Dedifferentiated amniotic fluid mesenchymal stem cell (primary cell): ENCODE measurements at regions not wholly inside any gene's neighbourhood (a gene's known extent, or its start where the extent isn't known, plus 50 kb on each side); places are given as distances from the start of the nearest gene placed in this dataset.
"Not testable (repeated sequence)": the region's sequence is repeated elsewhere in the genome, so short reads cannot be mapped to it uniquely, and the experiment has no call there.

Source experiments
- DNase-seq: peaks from one replicate; pipeline ENCODE4 v3.0.0-alpha.2; 2016; ENCODE audit errors: extremely low spot score

GRCh38 chr12:65728848-65729793, 95.2 kb upstream of the HMGA2 start:
- DNase-seq: no peak

GRCh38 chr12:65731771-65732170, 92.5 kb upstream of the HMGA2 start:
- DNase-seq: no peak

GRCh38 chr12:65733643-65734042, 90.6 kb upstream of the HMGA2 start:
- not testable (repeated sequence) for DNase-seq

- DNase-seq: no peak
Measured at GRCh38 chr12:65734226-65734625, 90.1 kb upstream of the HMGA2 start.

GRCh38 chr12:65739606-65740005, 84.7 kb upstream of the HMGA2 start:
- no peak for DNase-seq

- DNase-seq: no peak
Measured at GRCh38 chr12:65740506-65740872, 83.8 kb upstream of the HMGA2 start.

- DNase-seq: peak; percentile 74
Measured at GRCh38 chr12:65740873-65741600, 83.2 kb upstream of the HMGA2 start.

GRCh38 chr12:65741656-65742017, 82.6 kb upstream of the HMGA2 start:
- DNase-seq: peak; percentile 36

GRCh38 chr12:65742018-65743010, 82.0 kb upstream of the HMGA2 start:
- peak; percentile 21 for DNase-seq

- DNase-seq: not testable (repeated sequence)
Measured at GRCh38 chr12:65744236-65744840, 79.9 kb upstream of the HMGA2 start.

GRCh38 chr12:65747338-65747737, 76.9 kb upstream of the HMGA2 start:
- DNase-seq: no peak

- DNase-seq: no peak
Measured at GRCh38 chr12:65748332-65748731, 76.0 kb upstream of the HMGA2 start.

GRCh38 chr12:65754290-65754689, 70.0 kb upstream of the HMGA2 start:
- DNase-seq: no peak

- DNase-seq: no peak
Measured at GRCh38 chr12:65754744-65755595, 69.3 kb upstream of the HMGA2 start.

- no peak for DNase-seq
Measured at GRCh38 chr12:65755596-65755978, 68.7 kb upstream of the HMGA2 start.

GRCh38 chr12:65756267-65756666, 68.0 kb upstream of the HMGA2 start:
- DNase-seq: no peak

- DNase-seq: no peak
Measured at GRCh38 chr12:65756956-65757511, 67.2 kb upstream of the HMGA2 start.

- DNase-seq: no peak
Measured at GRCh38 chr12:65758401-65758800, 65.9 kb upstream of the HMGA2 start.

- no peak for DNase-seq
Measured at GRCh38 chr12:65759735-65760134, 64.5 kb upstream of the HMGA2 start.

- no peak for DNase-seq
Measured at GRCh38 chr12:65761301-65761700, 63.0 kb upstream of the HMGA2 start.
